Large intestine (tissue), 3 donors: ENCODE measurements at regions not wholly inside any gene's neighbourhood (a gene's known extent, or its start where the extent isn't known, plus 50 kb on each side); places are given as distances from the start of the nearest gene placed in this dataset.

Experiments used
- DNase-seq, 2 donors: peaks; one replicate each; pipeline versions ENCODE4 v3.0.0 to v3.0.0-alpha.2; 2013
- H3K27ac ChIP-seq: one replicate; pipeline ENCODE4 v1.5.1; 2013; ENCODE audit warnings: low read length
- H3K27me3 ChIP-seq: 2 replicates; pipeline ENCODE4 v1.6.1; 2013; ENCODE audit warnings: low read length; ENCODE audit not compliant: control insufficient read depth, insufficient read depth
- H3K36me3 ChIP-seq: 2 replicates; pipeline ENCODE4 v1.6.1; 2013; ENCODE audit warnings: low read length; ENCODE audit not compliant: control insufficient read depth, insufficient read depth
- H3K4me1 ChIP-seq: one replicate; pipeline ENCODE4 v1.6.1; 2013; ENCODE audit warnings: low read length; ENCODE audit not compliant: control insufficient read depth, insufficient read depth
- H3K4me3 ChIP-seq: one replicate; pipeline ENCODE4 v1.5.1; 2013; ENCODE audit warnings: low read length
- H3K9me3 ChIP-seq: one replicate; pipeline ENCODE4 v1.6.1; 2013; ENCODE audit warnings: mild to moderate bottlenecking, low read depth, low read length, moderate library complexity; ENCODE audit not compliant: control insufficient read depth
- WGBS: methylation state at CpG from one replicate; pipeline ENCODE4 v1.1.5; 2013; ENCODE audit warnings: low lambda C conversion rate; ENCODE audit not compliant: insufficient coverage; 5-methylcytosine and 5-hydroxymethylcytosine counted together

GRCh38 chr10:57482259-57482658 lies 785.4 kb downstream of the IPMK start:
- Histone ChIP-seq H3K4me1 (no peaks in the 10 kb centered on the region), H3K27me3 (no peaks in the 10 kb centered on the region), H3K36me3 (no peaks in the 10 kb centered on the region), H3K9me3 (no peaks in the 10 kb centered on the region), H3K27ac (no peak overlapping the region), H3K4me3 (no peak overlapping the region)
- no peak for DNase-seq
- no CpG with 5 or more reads among the region's 1 CpG for whole genome bisulfite sequencing

- Histone ChIP-seq H3K36me3 (no peaks in the 10 kb centered on the region), H3K4me1 (no peaks in the 10 kb centered on the region), H3K27me3 (no peaks in the 10 kb centered on the region), H3K9me3 (no peaks in the 10 kb centered on the region), H3K27ac (no peak overlapping the region), H3K4me3 (no peak overlapping the region)
- WGBS: 100% methylated on average over 1 of the region's 2 CpGs
- no peak for DNase-seq
These were observed 794.7 kb downstream of the IPMK start for GRCh38 chr10:57472823-57473619.

- Histone ChIP-seq H3K9me3 (no peaks in the 10 kb centered on the region), H3K4me3 (no peak overlapping the region), H3K27ac (no peak overlapping the region), H3K4me1 (no peaks in the 10 kb centered on the region), H3K36me3 (no peaks in the 10 kb centered on the region), H3K27me3 (no peaks in the 10 kb centered on the region)
- DNase-seq: no peak
- 38% methylated on average over 2 of the region's 4 CpGs for WGBS
These were observed 798.7 kb downstream of the IPMK start for GRCh38 chr10:57468894-57469432.

GRCh38 chr10:57465155-57465554 lies 802.5 kb downstream of the IPMK start:
- Histone ChIP-seq H3K27me3 (no peaks in the 10 kb centered on the region), H3K27ac (no peak overlapping the region), H3K4me3 (no peak overlapping the region), H3K36me3 (no peaks in the 10 kb centered on the region), H3K9me3 (no peaks in the 10 kb centered on the region), H3K4me1 (no peaks in the 10 kb centered on the region)
- WGBS: 100% methylated on average over 1 of the region's 2 CpGs
- no peak for DNase-seq

GRCh38 chr10:57460540-57460939 lies 807.2 kb downstream of the IPMK start:
- Histone ChIP-seq H3K27ac (no peak overlapping the region), H3K4me3 (no peak overlapping the region), H3K4me1 (no peaks in the 10 kb centered on the region), H3K27me3 (no peaks in the 10 kb centered on the region), H3K36me3 (no peaks in the 10 kb centered on the region), H3K9me3 (no peaks in the 10 kb centered on the region)
- DNase-seq: no peak
- WGBS: no CpG with 5 or more reads among the region's 1 CpG

GRCh38 chr10:57457972-57458512 lies 809.7 kb downstream of the IPMK start:
- Histone ChIP-seq H3K9me3 (no peaks in the 10 kb centered on the region), H3K27me3 (no peaks in the 10 kb centered on the region), H3K27ac (no peak overlapping the region), H3K36me3 (no peaks in the 10 kb centered on the region), H3K4me1 (no peaks in the 10 kb centered on the region), H3K4me3 (no peak overlapping the region)
- 100% methylated on average over 1 of the region's 3 CpGs for WGBS
- DNase-seq: no peak

GRCh38 chr10:57430376-57430775 lies 837.3 kb downstream of the IPMK start:
- 43% methylated on average over 1 of the region's 2 CpGs for WGBS
- H3K27me3 ChIP-seq: no peaks in the 10 kb centered on the region
- no peaks in the 10 kb centered on the region for H3K36me3 ChIP-seq
- no peak for DNase-seq
- H3K27ac ChIP-seq: no peak overlapping the region
- no peak overlapping the region for H3K4me3 ChIP-seq
- H3K4me1 ChIP-seq: no peaks in the 10 kb centered on the region
- no peaks in the 10 kb centered on the region for H3K9me3 ChIP-seq

- no peak overlapping the region for H3K4me3 ChIP-seq
- no CpG with 5 or more reads among the region's 2 CpGs for WGBS
- no peaks in the 10 kb centered on the region for H3K4me1 ChIP-seq
- no peak overlapping the region for H3K27ac ChIP-seq
- DNase-seq: no peak
- H3K9me3 ChIP-seq: no peaks in the 10 kb centered on the region
- H3K36me3 ChIP-seq: no peaks in the 10 kb centered on the region
- H3K27me3 ChIP-seq: no peaks in the 10 kb centered on the region
These were observed 846.8 kb downstream of the IPMK start for GRCh38 chr10:57420881-57421280.

GRCh38 chr10:57418476-57418875 lies 849.2 kb downstream of the IPMK start:
- Histone ChIP-seq H3K27me3 (no peaks in the 10 kb centered on the region), H3K4me3 (no peak overlapping the region), H3K4me1 (no peaks in the 10 kb centered on the region), H3K9me3 (no peaks in the 10 kb centered on the region), H3K27ac (no peak overlapping the region), H3K36me3 (no peaks in the 10 kb centered on the region)
- 89% methylated on average over 3 of the region's 6 CpGs for WGBS
- DNase-seq: no peak

- Histone ChIP-seq H3K9me3 (no peaks in the 10 kb centered on the region), H3K27me3 (no peaks in the 10 kb centered on the region), H3K36me3 (no peaks in the 10 kb centered on the region), H3K4me3 (no peak overlapping the region), H3K27ac (no peak overlapping the region), H3K4me1 (no peaks in the 10 kb centered on the region)
- no peak for DNase-seq
- WGBS: 87% methylated on average over 3 of the region's 5 CpGs
These were observed 871.8 kb downstream of the IPMK start for GRCh38 chr10:57395923-57396322.

- no peaks in the 10 kb centered on the region for H3K27me3 ChIP-seq
- H3K36me3 ChIP-seq: no peaks in the 10 kb centered on the region
- H3K4me1 ChIP-seq: no peaks in the 10 kb centered on the region
- DNase-seq: no peak
- no peak overlapping the region for H3K4me3 ChIP-seq
- no peak overlapping the region for H3K27ac ChIP-seq
- 70% methylated on average over 2 of the region's 5 CpGs for WGBS
- no peaks in the 10 kb centered on the region for H3K9me3 ChIP-seq
These were observed 900.3 kb downstream of the IPMK start for GRCh38 chr10:57367412-57367811.
